CD14-positive monocyte (primary cell): ENCODE measurements at regions not wholly inside any gene's neighbourhood (a gene's known extent, or its start where the extent isn't known, plus 50 kb on each side); places are given as distances from the start of the nearest gene placed in this dataset.

ENCODE experiments used
- DNase-seq, 3 donors: peaks; one replicate each; pipeline ENCODE4 v3.0.0-alpha.2; 2011 to 2022
- H2AFZ ChIP-seq: 2 replicates; pipeline ENCODE4 v1.6.0; 2012; ENCODE audit warnings: mild to moderate bottlenecking, low read depth, low read length, inconsistent platforms; ENCODE audit not compliant: insufficient read depth, poor library complexity, severe bottlenecking
- H3K27ac ChIP-seq, 2 donors: 1 replicate in 1 of 2; 2 replicates in 1 of 2; pipeline ENCODE4 v1.5.1; 2012 to 2013; ENCODE audit warnings: low read length in 2 of 2, control low read depth in 1 of 2, inconsistent platforms in 1 of 2, low read depth in 1 of 2, mild to moderate bottlenecking in 1 of 2
- H3K27me3 ChIP-seq, 2 donors: one replicate each; pipeline versions ENCODE4 v1.6.0 to v1.6.1; 2011 to 2013; ENCODE audit warnings: low read length in 2 of 2; ENCODE audit not compliant: control insufficient read depth in 2 of 2, insufficient read depth in 2 of 2
- H3K36me3 ChIP-seq, 2 donors: replicated peaks in 1 of 2; 1 replicate in 1 of 2; 2 replicates in 1 of 2; pipeline versions ENCODE4 v1.5.1 to v1.6.1; 2012 to 2013; ENCODE audit warnings: low read length in 2 of 2, control low read depth in 1 of 2, inconsistent platforms in 1 of 2, mild to moderate bottlenecking in 1 of 2; ENCODE audit not compliant: insufficient read depth in 2 of 2, control insufficient read depth in 1 of 2
- H3K4me1 ChIP-seq, 2 donors: 1 replicate in 1 of 2; 2 replicates in 1 of 2; pipeline versions ENCODE4 v1.5.1 to v1.6.1; 2012 to 2013; ENCODE audit warnings: low read length in 2 of 2, control low read depth in 1 of 2, inconsistent platforms in 1 of 2, mild to moderate bottlenecking in 1 of 2, moderate library complexity in 1 of 2; ENCODE audit not compliant: insufficient read depth in 2 of 2, control insufficient read depth in 1 of 2
- H3K4me2 ChIP-seq: replicated peaks from 2 replicates; pipeline ENCODE3; 2012; ENCODE audit warnings: low read length, moderate library complexity, mild to moderate bottlenecking; ENCODE audit not compliant: poor library complexity, severe bottlenecking; ENCODE audit errors: extremely low read depth
- H3K4me3 ChIP-seq, 3 experiments: fragments of 200-600 bp in 1 of 3; sonication (generic) in 1 of 3; replicated peaks in 1 of 3; 1 replicate in 2 of 3; 2 replicates in 1 of 3; pipeline ENCODE4 v1.5.1; 2011 to 2013; ENCODE audit warnings: low read length in 3 of 3, mild to moderate bottlenecking in 3 of 3, control low read depth in 2 of 3, low read depth in 2 of 3, inconsistent platforms in 1 of 3, moderate library complexity in 1 of 3
- H3K79me2 ChIP-seq: 2 replicates; pipeline ENCODE4 v1.6.0; 2012; ENCODE audit warnings: mild to moderate bottlenecking, control low read depth, inconsistent platforms, low read length, moderate library complexity; ENCODE audit not compliant: insufficient read depth
- H3K9ac ChIP-seq: 2 replicates; pipeline ENCODE4 v1.6.0; 2017; ENCODE audit warnings: low read length, mild to moderate bottlenecking; ENCODE audit not compliant: insufficient read depth, poor library complexity, severe bottlenecking
- H3K9me3 ChIP-seq, 2 donors: replicated peaks in 1 of 2; 1 replicate in 1 of 2; 2 replicates in 1 of 2; pipeline versions ENCODE4 v1.5.1 to v1.6.1; 2012 to 2013; ENCODE audit warnings: low read length in 2 of 2, control low read depth in 1 of 2; ENCODE audit not compliant: control insufficient read depth in 1 of 2, insufficient read depth in 1 of 2
- H4K20me1 ChIP-seq: 2 replicates; pipeline ENCODE4 v1.6.0; 2012; ENCODE audit warnings: mild to moderate bottlenecking, low read length, control low read depth, moderate library complexity; ENCODE audit not compliant: insufficient read depth
- H3K27ac Mint-ChIP-seq, 7 donors: one replicate each; pipeline ENCODE4 v1.8.0; 2020; ENCODE audit warnings: mild to moderate bottlenecking in 7 of 7, mixed read lengths in 7 of 7, moderate library complexity in 6 of 7, inconsistent platforms in 2 of 7
- H3K27me3 Mint-ChIP-seq, 3 donors: one replicate each; pipeline ENCODE4 v1.8.0; 2021 to 2022; ENCODE audit warnings: low read depth in 3 of 3, mild to moderate bottlenecking in 3 of 3, mixed read lengths in 3 of 3, moderate library complexity in 3 of 3, inconsistent platforms in 1 of 3
- H3K36me3 Mint-ChIP-seq, 2 donors: one replicate each; pipeline ENCODE4 v1.8.0; 2020; ENCODE audit warnings: mixed read lengths in 2 of 2, inconsistent platforms in 1 of 2, mild to moderate bottlenecking in 1 of 2
- H3K4me1 Mint-ChIP-seq: one replicate; pipeline ENCODE4 v1.8.0; 2020; ENCODE audit warnings: mild to moderate bottlenecking, mixed read lengths
- H3K4me3 Mint-ChIP-seq, 2 donors: one replicate each; pipeline ENCODE4 v1.8.0; 2020; ENCODE audit warnings: mild to moderate bottlenecking in 2 of 2, mixed read lengths in 2 of 2, moderate library complexity in 1 of 2
- H3K9me3 Mint-ChIP-seq, 7 donors: one replicate each; pipeline ENCODE4 v1.8.0; 2020 to 2022; ENCODE audit warnings: mixed read lengths in 7 of 7, mild to moderate bottlenecking in 6 of 7, moderate library complexity in 6 of 7, inconsistent platforms in 2 of 7
- CTCF ChIP-seq: fragments of 200-600 bp; IDR thresholded peaks from one replicate; pipeline ENCODE4 v1.8.0; 2022; ENCODE audit warnings: antibody characterized with exemption, mild to moderate bottlenecking
- WGBS: methylation state at CpG from one replicate; pipeline ENCODE4 v1.1.5; 2013; ENCODE audit warnings: missing lambda C conversion rate; ENCODE audit not compliant: insufficient coverage; 5-methylcytosine and 5-hydroxymethylcytosine counted together
- intact Hi-C, 2 donors: fragments of 100-400 bp; cut with micrococcal nuclease; formaldehyde crosslinking; loops; one replicate each; pipeline versions ENCODE4 v1.15.0 to v1.15.1; 2023

GRCh38 chr1:169024255-169024654 lies 82.2 kb upstream of the ATP1B1 start:
- Histone ChIP-seq H3K79me2 (no peaks in the 10 kb centered on the region), H2AFZ (no peak overlapping the region), H3K9ac (no peak overlapping the region), H3K36me3 (no peaks in the 10 kb centered on the region), H4K20me1 (no peaks in the 10 kb centered on the region), H3K27ac (no peak overlapping the region), H3K4me3 (no peak overlapping the region), H3K27me3 (no peaks in the 10 kb centered on the region), H3K4me2 (no peak overlapping the region), H3K9me3 (no peaks in the 10 kb centered on the region), H3K4me1 (no peaks in the 10 kb centered on the region)
- no peak overlapping the region for H3K4me3 Mint-ChIP-seq
- peaks cover 0 to 4% (median 1%) of the 10 kb centered on the region in 3 donors for H3K27me3 Mint-ChIP-seq
- DNase-seq = no peak
- intact Hi-C loops = no loop called here
- no peaks in the 10 kb centered on the region for H3K4me1 Mint-ChIP-seq
- H3K36me3 Mint-ChIP-seq = no peaks in the 10 kb centered on the region
- no peak for TF ChIP-seq CTCF
- H3K9me3 Mint-ChIP-seq = peaks cover 3 to 11% (median 6%) of the 10 kb centered on the region in 7 donors
- H3K27ac Mint-ChIP-seq = peak overlapping the region in 2 of 7 donors; percentile 46 to 65

- H3K79me2 ChIP-seq = no peaks in the 10 kb centered on the region
- intact Hi-C loops = no loop called here
- no peak overlapping the region for H2AFZ ChIP-seq
- no peak for TF ChIP-seq CTCF
- Mint-ChIP-seq H3K4me1 (no peaks in the 10 kb centered on the region), H3K27me3 (peaks cover 0 to 1% (median 1%) of the 10 kb centered on the region in 3 donors), H3K36me3 (no peaks in the 10 kb centered on the region), H3K9me3 (peaks cover 3 to 11% (median 6%) of the 10 kb centered on the region in 7 donors), H3K27ac (no peak overlapping the region), H3K4me3 (no peak overlapping the region)
- WGBS = no CpG with 5 or more reads among the region's 1 CpG
- H3K4me3 ChIP-seq = no peak overlapping the region
- no peak overlapping the region for H3K4me2 ChIP-seq
- no peaks in the 10 kb centered on the region for H3K27me3 ChIP-seq
- no peaks in the 10 kb centered on the region for H4K20me1 ChIP-seq
- H3K9ac ChIP-seq = no peak overlapping the region
- H3K36me3 ChIP-seq = no peaks in the 10 kb centered on the region
- no peaks in the 10 kb centered on the region for H3K4me1 ChIP-seq
- no peak overlapping the region for H3K27ac ChIP-seq
- no peaks in the 10 kb centered on the region for H3K9me3 ChIP-seq
- DNase-seq = no peak
These were observed 81.7 kb upstream of the ATP1B1 start for GRCh38 chr1:169024800-169025271.
